K562 (cell line): ENCODE measurements at regions not wholly inside any gene's neighbourhood (a gene's known extent, or its start where the extent isn't known, plus 50 kb on each side); places are given as distances from the start of the nearest gene placed in this dataset.

Experiments used
- ATAC-seq: fragments of 200-7000 bp; cut with Tn5 transposase; 3 replicates; pipeline ENCODE4 v1.9.1; 2020; ENCODE audit warnings: moderate library complexity
- BruUV-seq: library from RNA; stranded (reverse); fragments of 400-500 nt; replicated peaks from 2 replicates; lab custom pipeline; 2021; lab: Mats Ljungman, UMichigan
- CTCF ChIA-PET: fragments of 300-600 bp; formaldehyde crosslinking; extraction: SDS; loops from one replicate; lab custom pipeline; 2021; ENCODE audit warnings: low intra/inter-chr PET ratio; lab: Yijun Ruan, JAX
- POLR2A ChIA-PET: fragments of 300-600, 350-650 bp; sonication (Branson Sonifier 250); formaldehyde crosslinking; extraction: SDS; loops from one replicate; lab custom pipeline; 2021; ENCODE audit warnings: antibody characterized with exemption, inconsistent platforms; lab: Yijun Ruan, JAX
- DNase-seq, 4 experiments: peaks; one replicate each; pipeline versions ENCODE4 v3.0.0 to v3.0.0-alpha.2; 2011 to 2018; ENCODE audit warnings: low spot score in 3 of 4, mixed read lengths in 3 of 4; ENCODE audit errors: extremely low read depth in 1 of 4
- FAIRE-seq: peaks from 2 replicates; lab custom pipeline; 2011; peaks lifted over from hg19 to GRCh38; lab: Jason Lieb, UNC
- H2AFZ ChIP-seq: 2 replicates; pipeline ENCODE4 v1.6.0; 2011; ENCODE audit warnings: low read depth, low read length, control low read depth, inconsistent platforms
- H3K27ac ChIP-seq: fragments of 200-600 bp; 3 replicates; pipeline ENCODE4 v1.8.0; 2011; ENCODE audit warnings: low read depth, mild to moderate bottlenecking, control low read depth, inconsistent platforms, low read length, moderate library complexity, mixed read lengths; ENCODE audit errors: extremely low read depth
- H3K27me3 ChIP-seq, 2 experiments: fragments of 300-600 bp in 1 of 2; 2 replicates in 1 of 2; 3 replicates in 1 of 2; pipeline versions ENCODE4 v1.6.0 to v1.8.0; 2011; ENCODE audit warnings: inconsistent platforms in 2 of 2, low read length in 2 of 2, mild to moderate bottlenecking in 1 of 2, mixed read lengths in 1 of 2, moderate library complexity in 1 of 2; ENCODE audit not compliant: control insufficient read depth in 2 of 2, insufficient read depth in 2 of 2
- H3K36me3 ChIP-seq: fragments of 300-600 bp; 3 replicates; pipeline ENCODE4 v1.8.0; 2011; ENCODE audit warnings: mild to moderate bottlenecking, low read length, inconsistent platforms; ENCODE audit not compliant: control insufficient read depth, insufficient read depth
- H3K4me1 ChIP-seq, 2 experiments: fragments of 200-600 bp in 1 of 2; replicated peaks in 1 of 2; 2 replicates in 1 of 2; 3 replicates in 1 of 2; pipeline versions ENCODE4 v1.5.1 to v1.8.0; 2011; ENCODE audit warnings: inconsistent platforms in 2 of 2, low read length in 2 of 2, mild to moderate bottlenecking in 1 of 2, mixed read lengths in 1 of 2, moderate library complexity in 1 of 2; ENCODE audit not compliant: control insufficient read depth in 2 of 2, insufficient read depth in 2 of 2
- H3K4me2 ChIP-seq: 2 replicates; pipeline ENCODE4 v1.6.1; 2011; ENCODE audit warnings: low read length, control low read depth, inconsistent platforms, mixed read lengths; ENCODE audit not compliant: insufficient read depth
- H3K4me3 ChIP-seq: fragments of 200-600 bp; sonication (generic), shearing (Covaris generic); 2 replicates; pipeline ENCODE4 v1.5.1; 2016; ENCODE audit warnings: control low read depth, inconsistent platforms
- H3K79me2 ChIP-seq: fragments of 200-600 bp; 3 replicates; pipeline ENCODE4 v1.8.0; 2011; ENCODE audit warnings: low read length, inconsistent platforms; ENCODE audit not compliant: control insufficient read depth, insufficient read depth
- H3K9ac ChIP-seq, 2 experiments: 2 replicates each; pipeline versions ENCODE4 v1.6.0 to v1.6.1; 2011; ENCODE audit warnings: low read depth in 2 of 2, low read length in 2 of 2, control low read depth in 1 of 2, inconsistent platforms in 1 of 2, mild to moderate bottlenecking in 1 of 2, mixed read lengths in 1 of 2; ENCODE audit not compliant: insufficient read depth in 1 of 2
- H3K9me1 ChIP-seq: one replicate; pipeline ENCODE4 v1.6.0; 2011; ENCODE audit warnings: inconsistent platforms, mild to moderate bottlenecking, low read length, moderate library complexity; ENCODE audit not compliant: control insufficient read depth, insufficient read depth
- H3K9me3 ChIP-seq: replicated peaks from 2 replicates; pipeline ENCODE4 v1.5.1; 2011; ENCODE audit warnings: low read depth, low read length, inconsistent platforms; ENCODE audit not compliant: control insufficient read depth, insufficient read depth
- H4K20me1 ChIP-seq: replicated peaks from 2 replicates; pipeline ENCODE4 v1.6.1; 2011; ENCODE audit warnings: low read length, inconsistent platforms, mixed read lengths; ENCODE audit not compliant: control insufficient read depth, insufficient read depth
- BCOR ChIP-seq: fragments of 450-650 bp; IDR thresholded peaks from 2 replicates; pipeline ENCODE4 v1.6.1; 2016
- BRD4 ChIP-seq: fragments of 200-600 bp; sonication (generic); IDR thresholded peaks from 2 replicates; pipeline ENCODE4 v1.6.1; 2017; ENCODE audit warnings: inconsistent platforms
- CAMTA2 ChIP-seq: fragments of 250-450 bp; sonication (Bioruptor Pico); conservative IDR thresholded peaks from 2 replicates; pipeline ENCODE4 v1.5.1; 2022
- CUX1 ChIP-seq: fragments of 200-800 bp; sonication (Bioruptor generic); IDR thresholded peaks from 2 replicates; pipeline ENCODE4 v1.6.1; 2016; ENCODE audit warnings: missing genetic modification characterization, missing compliant biosample characterization
- E2F5 ChIP-seq: sonication (generic); formaldehyde crosslinking; IDR thresholded peaks from 2 replicates; pipeline ENCODE4 v1.8.0; 2022; ENCODE audit warnings: mild to moderate bottlenecking, missing genetic modification reagents
- FOXJ2 ChIP-seq: fragments of 200-800 bp; sonication (Bioruptor generic); IDR thresholded peaks from 2 replicates; pipeline ENCODE4 v1.6.1; 2016; ENCODE audit warnings: missing genetic modification characterization, missing compliant biosample characterization
- ILF3 ChIP-seq: fragments of 450-650 bp; IDR thresholded peaks from 2 replicates; pipeline ENCODE4 v1.6.1; 2018; ENCODE audit warnings: antibody characterized with exemption, mild to moderate bottlenecking, moderate library complexity, borderline replicate concordance
- POLR2A ChIP-seq: fragments of 450-650 bp; conservative IDR thresholded peaks from 2 replicates; pipeline ENCODE4 v1.6.1; 2016
- POLR3G ChIP-seq: IDR thresholded peaks from 2 replicates; pipeline ENCODE4 v1.6.1; 2011; ENCODE audit not compliant: insufficient read length, insufficient replicate concordance; ENCODE audit errors: extremely low read depth
- RBM14 ChIP-seq: fragments of 200-400 bp; formaldehyde crosslinking; IDR thresholded peaks from 2 replicates; pipeline ENCODE4 v1.6.1; 2018; ENCODE audit warnings: low read depth, mild to moderate bottlenecking, low read length, moderate library complexity, borderline replicate concordance; ENCODE audit not compliant: insufficient read depth
- SMARCA5 ChIP-seq: fragments of 450-650 bp; IDR thresholded peaks from 2 replicates; pipeline ENCODE4 v1.6.1; 2016
- SP1 ChIP-seq: sonication (generic); formaldehyde crosslinking; IDR thresholded peaks from 2 replicates; pipeline ENCODE4 v1.8.1; 2022; ENCODE audit warnings: mild to moderate bottlenecking, missing genetic modification reagents
- TRIM28 ChIP-seq: fragments of 450-650 bp; IDR thresholded peaks from 2 replicates; pipeline ENCODE4 v1.6.1; 2017
- ZNF668 ChIP-seq: fragments of 250-450 bp; sonication (Bioruptor Pico); IDR thresholded peaks from 2 replicates; pipeline ENCODE4 v1.8.0; 2022; ENCODE audit warnings: mild to moderate bottlenecking, inconsistent platforms
- ZNF785 ChIP-seq: fragments of 250-450 bp; sonication (Bioruptor Pico); IDR thresholded peaks from 2 replicates; pipeline ENCODE4 v1.4.0; 2020; ENCODE audit warnings: mild to moderate bottlenecking
- ZNF79 ChIP-seq: fragments of 250-450 bp; sonication (Bioruptor Pico); IDR thresholded peaks from 2 replicates; pipeline ENCODE4 v1.4.0; 2020; ENCODE audit warnings: low read depth, mild to moderate bottlenecking, moderate library complexity
- WGBS: fragments of 100-300 bp; shearing (Covaris generic); methylation state at CpG from one replicate; pipeline ENCODE4 v1.1.6; 2016; ENCODE audit warnings: low coverage, mixed read lengths; ENCODE audit not compliant: insufficient coverage; ENCODE audit errors: missing lambda C conversion rate; 5-methylcytosine and 5-hydroxymethylcytosine counted together
- in situ Hi-C: fragments of 300-500 bp; cut with MboI; formaldehyde crosslinking; loops from 4 replicates; pipeline ENCODE4 v1.15.0; 2018; ENCODE audit warnings: inconsistent platforms, mixed read lengths
- intact Hi-C: fragments of 100-400 bp; cut with micrococcal nuclease; formaldehyde crosslinking; loops from 2 replicates; pipeline ENCODE4 v1.14.2; 2022

GRCh38 chr9:115442054-115442453 lies 324.1 kb upstream of the TNC start:
- WGBS: 6% methylated on average over 4 of the region's 4 CpGs
- H2AFZ ChIP-seq: no peak overlapping the region
- no peaks in the 10 kb centered on the region for H3K36me3 ChIP-seq
- no peaks in the 10 kb centered on the region for H3K27me3 ChIP-seq
- H3K79me2 ChIP-seq: no peaks in the 10 kb centered on the region
- H3K4me1 ChIP-seq: no peaks in the 10 kb centered on the region
- ATAC-seq (no peak), FAIRE-seq (no peak), DNase-seq (no peak)
- H3K4me2 ChIP-seq: no peak overlapping the region
- BruUV-seq: no TSS peak
- H3K27ac ChIP-seq: no peak overlapping the region
- H3K9me3 ChIP-seq: no peaks in the 10 kb centered on the region
- H4K20me1 ChIP-seq: no peaks in the 10 kb centered on the region
- H3K4me3 ChIP-seq: no peak overlapping the region
- ChIA-PET POLR2A (no interaction called here), CTCF (no interaction called here)
- H3K9ac ChIP-seq: no peak overlapping the region
- in situ Hi-C loops (no loop called here), intact Hi-C loops (no loop called here)
- no peaks in the 10 kb centered on the region for H3K9me1 ChIP-seq
- no peak for TF ChIP-seq SMARCA5
- no peak for TF ChIP-seq TRIM28
- TF ChIP-seq ZNF785 (CRISPR knock-in tag): no peak
- TF ChIP-seq ILF3: no peak
- TF ChIP-seq SP1: no peak
- no peak for TF ChIP-seq ZNF79 (CRISPR knock-in tag)
- no peak for TF ChIP-seq E2F5 (CRISPR knock-in tag)
- no peak for TF ChIP-seq ZNF668 (CRISPR knock-in tag)
- no peak for TF ChIP-seq BCOR
- TF ChIP-seq POLR3G: no peak
- no peak for TF ChIP-seq CUX1 (CRISPR knock-in tag)
- no peak for TF ChIP-seq POLR2A
- TF ChIP-seq CAMTA2 (CRISPR knock-in tag): no peak
- no peak for TF ChIP-seq FOXJ2 (tag)
- TF ChIP-seq RBM14: no peak
- TF ChIP-seq BRD4: no peak
